Fibroblast of villous mesenchyme (primary cell): ENCODE measurements at regions not wholly inside any gene's neighbourhood (a gene's known extent, or its start where the extent isn't known, plus 50 kb on each side); places are given as distances from the start of the nearest gene placed in this dataset.
"Not testable (repeated sequence)": the region's sequence is repeated elsewhere in the genome, so short reads cannot be mapped to it uniquely, and the experiment has no call there.

Experiments
- DNase-seq: peaks from one replicate; pipeline ENCODE4 v3.0.0-alpha.2; 2010; ENCODE audit warnings: low read depth
- H3K4me3 ChIP-seq: 2 replicates; pipeline ENCODE4 v1.5.1; 2011; ENCODE audit warnings: low read depth, mild to moderate bottlenecking, low read length
- CTCF ChIP-seq: IDR thresholded peaks from 2 replicates; pipeline ENCODE4 v1.5.1; 2012; ENCODE audit warnings: low read depth, mild to moderate bottlenecking, low read length; ENCODE audit not compliant: insufficient read depth

- DNase-seq = no peak
- TF ChIP-seq CTCF = no peak
- no peak overlapping the region for H3K4me3 ChIP-seq
Observed at GRCh38 chr20:47982574-47983360, 197.5 kb upstream of the SULF2 start.

DNA sequence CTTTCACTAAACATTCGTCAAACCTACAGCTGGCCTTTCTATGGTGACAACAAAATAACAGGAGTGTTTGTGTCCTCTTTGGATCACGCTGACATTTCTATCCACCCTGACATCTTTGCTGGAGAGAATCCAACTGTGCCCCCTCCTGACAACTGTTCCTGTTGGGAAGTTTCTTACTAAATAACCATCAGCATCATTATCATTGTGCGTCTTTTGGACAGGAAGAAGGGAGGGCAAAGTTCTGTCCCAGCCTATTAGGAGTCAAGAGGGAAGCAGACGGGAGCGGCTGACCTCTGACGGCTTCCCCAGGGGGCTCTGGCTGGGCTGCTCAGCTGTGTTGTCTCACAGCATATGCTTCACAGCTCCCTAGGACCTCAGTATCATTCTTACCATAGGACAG lies 195.9 kb upstream of the SULF2 start:
- no peak for DNase-seq
- no peak overlapping the region for H3K4me3 ChIP-seq
- TF ChIP-seq CTCF = no peak

DNA sequence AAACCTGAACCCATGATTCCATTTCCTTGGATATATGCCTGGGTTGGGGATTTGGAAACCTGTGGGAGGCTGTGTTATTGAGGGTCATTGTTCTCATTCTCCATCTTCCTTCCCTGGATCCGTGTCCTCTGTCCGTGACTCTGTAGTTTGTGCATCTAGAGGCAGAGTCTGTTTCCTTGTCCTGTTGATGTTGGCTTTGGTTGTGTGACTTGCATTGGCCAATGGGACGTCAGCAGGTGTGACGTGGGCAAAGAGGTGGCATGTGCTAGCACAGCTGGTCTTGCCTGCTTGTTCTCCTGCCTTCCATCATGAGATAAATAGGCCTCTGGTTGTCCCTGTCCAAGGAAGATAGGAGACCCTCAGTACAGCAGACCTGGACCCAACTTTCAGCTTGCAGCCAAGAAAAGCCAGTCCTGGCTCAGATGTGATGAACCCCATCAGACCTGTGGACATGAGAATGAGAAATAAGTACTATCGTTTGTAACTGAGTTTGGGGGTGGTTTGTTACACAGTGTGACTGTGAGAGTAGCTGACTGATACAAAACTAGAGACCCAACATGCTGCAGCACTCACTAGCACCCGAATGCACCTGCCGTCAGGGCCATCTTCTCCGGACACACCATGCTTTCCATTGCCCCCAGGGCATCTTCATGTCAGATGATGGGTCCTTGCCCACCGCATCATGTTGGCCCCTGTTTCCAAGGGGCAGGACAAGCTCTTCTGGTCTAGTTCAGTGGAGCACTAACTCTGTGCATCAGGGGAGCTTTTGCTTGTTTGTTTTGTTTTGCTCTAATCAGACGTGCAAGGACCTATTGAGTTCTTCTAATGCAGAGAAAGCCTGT lies 195.3 kb upstream of the SULF2 start:
- no peak for TF ChIP-seq CTCF

GRCh38 chr20:47979361-47980095 lies 194.2 kb upstream of the SULF2 start:
- DNase-seq, H3K4me3 ChIP-seq: not testable (repeated sequence)

More for the DNA sequence above, 195.3 kb upstream of the SULF2 start:
- DNase-seq = no peak
- H3K4me3 ChIP-seq = no peak overlapping the region

DNA sequence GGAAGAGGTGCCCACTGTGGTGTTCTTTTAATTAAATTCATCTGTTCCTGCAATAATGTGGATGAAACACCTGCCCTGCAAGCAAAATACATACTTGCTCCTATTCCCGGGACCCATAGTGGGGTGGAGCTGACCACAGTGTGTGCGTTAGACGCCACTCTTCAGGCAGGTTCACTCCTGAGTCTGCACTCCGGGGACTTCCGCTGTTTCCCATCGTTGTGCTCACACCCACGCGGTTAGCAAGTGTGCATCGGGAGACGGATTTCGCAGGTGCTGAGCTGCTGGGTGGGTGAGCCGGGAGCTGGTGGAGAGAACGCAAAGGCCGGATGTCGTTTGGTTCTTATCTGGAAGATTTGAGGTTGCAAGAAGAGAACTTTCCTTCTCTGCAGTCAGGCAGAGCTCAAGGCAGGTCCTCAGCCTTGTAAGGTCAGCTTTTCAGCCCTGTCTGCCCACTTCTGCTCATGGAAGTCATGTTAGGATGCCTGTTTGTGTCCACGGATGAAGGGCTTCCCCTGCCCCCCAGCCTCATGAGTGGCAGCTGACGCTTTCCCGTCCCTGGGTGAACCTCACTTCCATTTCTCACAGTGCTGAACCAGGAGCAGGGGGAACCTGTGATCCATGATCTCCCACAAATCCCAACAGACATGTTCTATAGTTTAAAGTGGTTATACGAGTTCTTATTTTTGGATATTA lies 193.3 kb upstream of the SULF2 start:
- DNase-seq, H3K4me3 ChIP-seq: not testable (repeated sequence)

- H3K4me3 ChIP-seq, DNase-seq: not testable (repeated sequence)
Observed at GRCh38 chr20:47977789-47978252, 192.5 kb upstream of the SULF2 start.

GRCh38 chr20:47977017-47977788 lies 191.9 kb upstream of the SULF2 start:
- DNase-seq = not testable (repeated sequence)

DNA sequence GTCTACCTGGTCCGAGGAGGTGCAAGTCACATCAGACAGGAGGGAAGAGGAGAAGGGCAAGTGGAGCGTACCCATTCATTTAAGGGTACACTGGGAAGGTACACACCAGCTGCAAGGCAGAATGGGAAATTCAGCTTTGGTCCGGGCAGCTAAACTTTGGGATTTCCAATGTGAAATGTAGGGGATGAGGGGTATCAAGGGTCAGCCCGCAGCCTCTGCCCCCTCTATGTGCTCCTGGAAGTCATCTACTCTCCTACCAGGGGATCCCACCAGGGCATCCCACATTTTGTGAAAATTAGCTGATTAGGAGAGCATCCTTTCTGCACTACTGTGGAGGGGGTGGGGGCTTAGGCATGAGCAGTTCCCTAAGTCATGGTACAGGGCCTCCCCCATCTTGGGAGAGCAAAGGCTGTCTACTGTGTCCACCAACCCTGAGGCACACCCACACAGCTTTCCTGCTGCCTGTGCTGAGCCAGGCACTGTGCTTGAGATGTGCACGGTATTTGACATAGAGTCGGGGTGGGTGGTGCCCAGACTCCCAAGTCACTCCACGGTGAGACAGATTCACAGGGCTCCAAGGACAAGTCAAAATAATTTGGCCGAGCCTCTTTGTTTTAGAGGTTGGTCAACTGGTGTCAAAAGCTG lies 189.1 kb upstream of the SULF2 start:
- no peak overlapping the region for H3K4me3 ChIP-seq
- no peak for DNase-seq
- TF ChIP-seq CTCF = no peak

More at GRCh38 chr20:47977017-47977788, 191.9 kb upstream of the SULF2 start:
- H3K4me3 ChIP-seq = not testable (repeated sequence)
